Heart right ventricle (tissue), 16 donors: ENCODE measurements at regions not wholly inside any gene's neighbourhood (a gene's known extent, or its start where the extent isn't known, plus 50 kb on each side); places are given as distances from the start of the nearest gene placed in this dataset.

Source experiments
- ATAC-seq, 8 donors: fragments of 200-7000 bp; cut with Tn5 transposase; one replicate each; pipeline ENCODE4 v1.9.1; 2020; ENCODE audit warnings: mild to moderate bottlenecking in 8 of 8, moderate library complexity in 8 of 8, moderate number of reproducible peaks in 1 of 8
- DNase-seq, 2 donors: peaks; one replicate each; pipeline ENCODE4 v3.0.0-alpha.2; 2020
- H3K27ac ChIP-seq, 10 donors: fragments of 200-600 bp; sonication (generic) in 2 of 10; one replicate each; pipeline versions ENCODE4 v1.5.0 to v1.8.0; 2020 to 2022; ENCODE audit warnings: mild to moderate bottlenecking in 3 of 10
- H3K27me3 ChIP-seq, 7 donors: fragments of 200-600 bp; one replicate each; pipeline ENCODE4 v1.8.0; 2021 to 2022; ENCODE audit warnings: mild to moderate bottlenecking in 2 of 7
- H3K36me3 ChIP-seq, 9 donors: fragments of 200-600 bp; sonication (generic) in 1 of 9; one replicate each; pipeline versions ENCODE4 v1.5.0 to v1.8.0; 2020 to 2022; ENCODE audit warnings: mild to moderate bottlenecking in 2 of 9
- H3K4me1 ChIP-seq, 9 donors: fragments of 200-600 bp; sonication (generic) in 1 of 9; one replicate each; pipeline versions ENCODE4 v1.5.0 to v1.8.0; 2020 to 2022; ENCODE audit warnings: mild to moderate bottlenecking in 4 of 9
- H3K4me3 ChIP-seq, 10 donors: fragments of 200-600 bp; sonication (generic) in 2 of 10; one replicate each; pipeline versions ENCODE4 v1.5.0 to v1.8.0; 2020 to 2022; ENCODE audit warnings: mild to moderate bottlenecking in 7 of 10, moderate library complexity in 2 of 10
- H3K9me3 ChIP-seq, 11 donors: fragments of 200-600 bp in 10 of 11; sonication (generic) in 2 of 11; one replicate each; pipeline versions ENCODE4 v1.5.0 to v1.8.0; 2013 to 2022; ENCODE audit warnings: mild to moderate bottlenecking in 2 of 11, control low read depth in 1 of 11, moderate library complexity in 1 of 11
- CTCF ChIP-seq, 9 donors: fragments of 200-600 bp; sonication (generic) in 2 of 9; IDR thresholded peaks; one replicate each; pipeline versions ENCODE4 v1.5.0 to v1.8.0; 2021 to 2022; ENCODE audit warnings: antibody characterized with exemption in 9 of 9, mild to moderate bottlenecking in 5 of 9, moderate library complexity in 1 of 9
- WGBS, 2 donors: extraction: QIAGEN DNeasy Blood & Tissue Kit; methylation state at CpG; one replicate each; pipeline ENCODE4 v1.1.7; 2013; ENCODE audit warnings: inconsistent platforms in 1 of 2; 5-methylcytosine and 5-hydroxymethylcytosine counted together
- intact Hi-C, 10 donors: fragments of 100-400 bp; cut with DNase I; formaldehyde crosslinking; loops; one replicate each; pipeline versions ENCODE4 v1.11.1 to v1.14.2; 2022
- donor health status: Arrhythmogenic right ventricular cardiomyopathy.
- donor health status: ischemic (EF 13 %, LVEDD 7.1; RV severe dilation, severe dysfunction).
- donor health status: healthy with polysubstance abuse.
- donor health status: DM: no; HTN: yes; CAD: no.
- donor health status: DM: no; HTN: no; CAD: no.
- donor health status: ischemic (EF 25% LVEDD 6.9; RV normal size, moderate dysfunction).
- donor health status: ischemic (EF 25% LVEDD 5.7; RV mildly dilated, moderate dysfunction).
- donor health status: healthy.
- donor health status: DM: yes; HTN: yes; CAD: no.
- donor health status: Ischemic cardiomyopathy.
- donor health status: ischemic (EF 35%, LVEDD 5.7; RV mildly dilated, moderate dysfunction).
- donor health status: nonischemic (EF 11% LVEDD 7.7; RV severe dilation, severe dysfunction).
- donor health status: DM: yes; HTN: yes; CAD: no.
- donor health status: PGD.
- donor health status: ischemic (EF 29% LVEDD 5.4; RV normal size, mild dysfunction).
- donor health status: nonischemic (EF 23%, LVEDD 6.1; RV moderate dilation, normal function).

GRCh38 chr4:89439533-89439932 lies 131.9 kb upstream of the GPRIN3 start:
- H3K9me3 ChIP-seq = peaks cover 0 to 3% (median 0%) of the 10 kb centered on the region in 11 donors
- H3K36me3 ChIP-seq = no peaks in the 10 kb centered on the region
- no peak for ATAC-seq
- WGBS, 2 donors = 75 to 78% methylated on average over 2 of the region's 2 CpGs
- no peak for DNase-seq
- H3K27ac ChIP-seq = no peak overlapping the region
- no peaks in the 10 kb centered on the region for H3K4me1 ChIP-seq
- intact Hi-C loops = loop anchor here in 5 of 10 donors (5.0 to 10.0 kb wide), 4 partner anchors 135 to 463 kb away; partner anchors contain the start of gene GPRIN3 (in 1 of the 5)
- no peak for TF ChIP-seq CTCF (IDR thresholded peaks at IDR 0.05)
- no peak overlapping the region for H3K4me3 ChIP-seq
- H3K27me3 ChIP-seq = no peaks in the 10 kb centered on the region

GRCh38 chr4:89438102-89438831 lies 130.7 kb upstream of the GPRIN3 start:
- ATAC-seq = peak in 1 of 8 donors; percentile 28

GRCh38 chr4:89434364-89434988 lies 126.9 kb upstream of the GPRIN3 start:
- intact Hi-C loops = loop anchor here (1.0 to 10.0 kb wide), 12 partner anchors 130 to 280 kb away; partner anchors contain the start of gene GPRIN3 (in 1 of the 10)
- no peaks in the 10 kb centered on the region for H3K9me3 ChIP-seq
- DNase-seq = no peak
- H3K4me3 ChIP-seq = no peak overlapping the region
- 49 to 60% methylated on average over 3 of the region's 3 CpGs for WGBS, 2 donors
- no peaks in the 10 kb centered on the region for H3K27me3 ChIP-seq
- H3K4me1 ChIP-seq = no peaks in the 10 kb centered on the region
- TF ChIP-seq CTCF (IDR thresholded peaks at IDR 0.05) = peak; percentile 44 to 85 (median 81)
- ATAC-seq = peak in 6 of 8 donors; percentile 43 to 79 (median 56)
- H3K36me3 ChIP-seq = no peaks in the 10 kb centered on the region
- no peak overlapping the region for H3K27ac ChIP-seq

More at GRCh38 chr4:89438102-89438831, 130.7 kb upstream of the GPRIN3 start:
- Histone ChIP-seq H3K27me3 (no peaks in the 10 kb centered on the region), H3K27ac (no peak overlapping the region), H3K36me3 (no peaks in the 10 kb centered on the region), H3K9me3 (no peaks in the 10 kb centered on the region), H3K4me3 (no peak overlapping the region), H3K4me1 (no peaks in the 10 kb centered on the region)
- 77 to 80% methylated on average over 14 of the region's 14 CpGs for WGBS, 2 donors
- intact Hi-C loops = loop anchor here in 5 of 10 donors (5.0 to 10.0 kb wide), 4 partner anchors 133 to 464 kb away; partner anchors contain the start of gene GPRIN3 (in 1 of the 5)
- peak in 8 of 9 donors; percentile 11 to 50 (median 26) for TF ChIP-seq CTCF (IDR thresholded peaks at IDR 0.05)
- DNase-seq = peak in 1 of 2 donors; percentile 10

GRCh38 chr4:89427782-89428181 lies 120.2 kb upstream of the GPRIN3 start:
- H3K27me3 ChIP-seq = no peaks in the 10 kb centered on the region
- H3K9me3 ChIP-seq = no peaks in the 10 kb centered on the region
- no peak for ATAC-seq
- no peak for TF ChIP-seq CTCF (IDR thresholded peaks at IDR 0.05)
- H3K36me3 ChIP-seq = no peaks in the 10 kb centered on the region
- intact Hi-C loops = no loop called here
- DNase-seq = no peak
- H3K4me3 ChIP-seq = no peak overlapping the region
- WGBS, 2 donors = 80 to 85% methylated on average over 2 of the region's 2 CpGs
- no peak overlapping the region for H3K27ac ChIP-seq
- H3K4me1 ChIP-seq = no peaks in the 10 kb centered on the region
